Chondrocyte (in vitro differentiated cells): ENCODE measurements at regions not wholly inside any gene's neighbourhood (a gene's known extent, or its start where the extent isn't known, plus 50 kb on each side); places are given as distances from the start of the nearest gene placed in this dataset.

Experiments used
- DNase-seq: peaks from one replicate; pipeline ENCODE4 v3.0.0; 2021; ENCODE audit warnings: mixed read lengths, low spot score
- H3K27ac Mint-ChIP-seq: one replicate; pipeline ENCODE4 v1.8.0; 2021; ENCODE audit warnings: mild to moderate bottlenecking, moderate library complexity, mixed read lengths; ENCODE audit not compliant: unreplicated experiment
- H3K27me3 Mint-ChIP-seq: 2 replicates; pipeline ENCODE4 v1.8.0; 2021; ENCODE audit warnings: low read depth, mixed read lengths
- H3K36me3 Mint-ChIP-seq: 2 replicates; pipeline ENCODE4 v1.8.0; 2021; ENCODE audit warnings: low read depth, mixed read lengths
- H3K4me1 Mint-ChIP-seq: 2 replicates; pipeline ENCODE4 v1.8.0; 2021; ENCODE audit warnings: low read depth, mild to moderate bottlenecking, mixed read lengths
- H3K4me3 Mint-ChIP-seq: one replicate; pipeline ENCODE4 v1.8.0; 2021; ENCODE audit warnings: mild to moderate bottlenecking, moderate library complexity, mixed read lengths; ENCODE audit not compliant: unreplicated experiment
- H3K9me3 Mint-ChIP-seq: 2 replicates; pipeline ENCODE4 v1.8.0; 2021; ENCODE audit warnings: low read depth, mixed read lengths
- TF ChIP-seq, protein P1 (sequence below): fragments of 200-600 bp; sonication (generic); IDR thresholded peaks from 2 replicates; pipeline ENCODE4 v1.5.0; 2021; ENCODE audit warnings: antibody characterized with exemption, mild to moderate bottlenecking, moderate library complexity

DNA sequence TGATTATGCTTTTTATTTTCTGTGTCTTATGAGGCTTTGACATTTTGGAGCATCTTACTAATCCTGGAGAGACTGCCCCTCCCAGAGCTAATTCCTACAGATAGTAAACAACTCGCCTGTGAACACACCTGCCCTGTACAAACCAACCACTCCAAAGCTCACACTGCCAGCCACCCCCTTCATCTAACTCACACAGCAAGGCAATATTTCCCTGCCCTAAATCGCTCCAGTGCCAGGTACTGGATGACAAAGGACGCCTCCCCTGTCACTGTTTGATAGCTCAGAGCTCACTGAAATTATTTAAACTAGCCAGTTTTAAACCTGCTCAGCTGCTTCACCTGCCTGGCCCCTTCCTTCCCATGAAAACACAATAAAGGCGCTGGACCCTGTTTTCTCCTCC is 535.1 kb upstream of the CELF2 start:
- TF ChIP-seq, protein P1, sequence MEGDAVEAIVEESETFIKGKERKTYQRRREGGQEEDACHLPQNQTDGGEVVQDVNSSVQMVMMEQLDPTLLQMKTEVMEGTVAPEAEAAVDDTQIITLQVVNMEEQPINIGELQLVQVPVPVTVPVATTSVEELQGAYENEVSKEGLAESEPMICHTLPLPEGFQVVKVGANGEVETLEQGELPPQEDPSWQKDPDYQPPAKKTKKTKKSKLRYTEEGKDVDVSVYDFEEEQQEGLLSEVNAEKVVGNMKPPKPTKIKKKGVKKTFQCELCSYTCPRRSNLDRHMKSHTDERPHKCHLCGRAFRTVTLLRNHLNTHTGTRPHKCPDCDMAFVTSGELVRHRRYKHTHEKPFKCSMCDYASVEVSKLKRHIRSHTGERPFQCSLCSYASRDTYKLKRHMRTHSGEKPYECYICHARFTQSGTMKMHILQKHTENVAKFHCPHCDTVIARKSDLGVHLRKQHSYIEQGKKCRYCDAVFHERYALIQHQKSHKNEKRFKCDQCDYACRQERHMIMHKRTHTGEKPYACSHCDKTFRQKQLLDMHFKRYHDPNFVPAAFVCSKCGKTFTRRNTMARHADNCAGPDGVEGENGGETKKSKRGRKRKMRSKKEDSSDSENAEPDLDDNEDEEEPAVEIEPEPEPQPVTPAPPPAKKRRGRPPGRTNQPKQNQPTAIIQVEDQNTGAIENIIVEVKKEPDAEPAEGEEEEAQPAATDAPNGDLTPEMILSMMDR: no peak
- H3K36me3 Mint-ChIP-seq: no peaks in the 10 kb centered on the region
- no peak for DNase-seq
- H3K27me3 Mint-ChIP-seq: no peaks in the 10 kb centered on the region
- no peak overlapping the region for H3K27ac Mint-ChIP-seq
- peaks cover 10% of the 10 kb centered on the region for H3K4me1 Mint-ChIP-seq
- no peaks in the 10 kb centered on the region for H3K9me3 Mint-ChIP-seq
- no peak overlapping the region for H3K4me3 Mint-ChIP-seq

DNA sequence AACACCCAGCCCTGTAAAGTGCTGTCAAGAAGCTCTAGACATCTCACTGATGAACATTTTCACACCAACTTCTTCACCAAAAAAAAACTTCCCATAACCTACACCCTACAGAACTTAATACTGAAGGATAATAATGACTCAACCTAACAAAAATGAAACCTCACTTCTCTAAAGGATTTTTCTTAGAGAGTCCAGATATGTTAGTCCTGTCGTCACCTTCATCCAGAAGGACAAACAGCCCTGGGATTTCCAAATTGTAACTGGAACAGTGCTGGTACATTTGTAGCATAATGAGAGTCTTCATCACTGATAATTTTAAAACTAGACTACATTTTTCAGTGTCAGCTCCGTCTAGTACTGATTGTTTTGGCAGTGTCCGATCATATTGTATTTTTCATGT is 528.6 kb upstream of the CELF2 start:
- H3K27me3 Mint-ChIP-seq: no peaks in the 10 kb centered on the region
- H3K36me3 Mint-ChIP-seq: no peaks in the 10 kb centered on the region
- no peaks in the 10 kb centered on the region for H3K9me3 Mint-ChIP-seq
- peaks cover 41% of the 10 kb centered on the region for H3K4me1 Mint-ChIP-seq
- TF ChIP-seq, protein P1: no peak
- no peak for DNase-seq
- peak overlapping the region; percentile 82 for H3K27ac Mint-ChIP-seq
- peak overlapping the region; percentile 27 for H3K4me3 Mint-ChIP-seq

DNA sequence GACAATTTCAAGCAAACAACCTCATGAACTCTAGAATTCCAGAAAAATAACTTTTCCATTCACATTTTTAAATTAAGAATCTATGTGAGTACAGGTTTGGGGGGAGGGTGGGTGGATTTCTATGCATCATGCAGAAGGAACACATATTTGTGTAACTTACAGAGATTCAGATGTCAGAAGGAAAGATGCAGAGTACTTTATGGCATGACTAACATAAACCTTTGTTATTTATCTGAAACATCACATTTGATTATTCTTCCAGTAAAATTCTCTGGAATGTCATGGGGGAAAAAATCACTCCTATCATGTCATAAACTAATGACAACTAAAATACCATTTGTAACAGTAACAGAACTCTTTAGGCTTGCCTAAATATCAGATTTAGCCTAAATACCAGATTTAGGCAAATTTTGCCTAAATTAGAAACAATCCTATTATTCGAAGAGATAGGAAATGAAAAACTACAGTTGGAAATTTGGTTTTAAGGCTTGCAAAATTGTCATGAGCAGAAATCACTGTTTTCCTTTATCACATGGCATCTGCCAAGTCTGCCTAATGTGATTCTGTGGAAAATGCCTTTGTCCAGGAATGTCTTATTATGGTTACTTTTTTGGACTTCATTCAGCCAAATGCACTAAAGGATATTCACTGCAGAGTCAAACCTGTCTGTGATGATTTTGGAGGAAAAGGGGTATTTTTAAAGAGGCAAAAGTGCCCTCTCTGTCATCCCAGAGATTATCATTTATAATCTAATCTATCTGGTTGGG is 527.7 kb upstream of the CELF2 start:
- Mint-ChIP-seq H3K27ac (peak overlapping the region; percentile 82), H3K4me1 (peaks cover 41% of the 10 kb centered on the region), H3K36me3 (no peaks in the 10 kb centered on the region), H3K4me3 (no peak overlapping the region), H3K9me3 (no peaks in the 10 kb centered on the region), H3K27me3 (no peaks in the 10 kb centered on the region)
- TF ChIP-seq, protein P1: no peak
- no peak for DNase-seq

DNA sequence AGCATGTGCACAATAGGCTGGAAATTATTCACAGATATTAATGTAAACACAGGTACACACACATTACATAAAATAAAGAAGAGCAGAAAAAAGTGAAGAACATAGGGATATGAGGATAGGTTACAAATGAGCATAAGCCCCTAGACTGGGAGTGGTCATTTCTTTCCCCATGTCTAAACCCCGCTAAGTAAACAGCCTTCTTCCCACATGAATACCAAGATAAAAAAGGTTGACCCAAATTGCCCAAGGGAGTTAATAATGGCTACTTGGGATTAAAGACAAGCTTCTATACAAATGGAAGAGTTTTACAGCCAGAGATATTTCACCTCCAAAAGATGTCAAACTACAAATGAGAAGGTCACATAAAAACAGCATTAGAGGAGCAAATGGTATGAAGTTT is 527.1 kb upstream of the CELF2 start:
- peak overlapping the region; percentile 5 for H3K27ac Mint-ChIP-seq
- no peak overlapping the region for H3K4me3 Mint-ChIP-seq
- TF ChIP-seq, protein P1: no peak
- H3K4me1 Mint-ChIP-seq: peaks cover 41% of the 10 kb centered on the region
- no peaks in the 10 kb centered on the region for H3K9me3 Mint-ChIP-seq
- H3K36me3 Mint-ChIP-seq: no peaks in the 10 kb centered on the region
- no peak for DNase-seq
- no peaks in the 10 kb centered on the region for H3K27me3 Mint-ChIP-seq

DNA sequence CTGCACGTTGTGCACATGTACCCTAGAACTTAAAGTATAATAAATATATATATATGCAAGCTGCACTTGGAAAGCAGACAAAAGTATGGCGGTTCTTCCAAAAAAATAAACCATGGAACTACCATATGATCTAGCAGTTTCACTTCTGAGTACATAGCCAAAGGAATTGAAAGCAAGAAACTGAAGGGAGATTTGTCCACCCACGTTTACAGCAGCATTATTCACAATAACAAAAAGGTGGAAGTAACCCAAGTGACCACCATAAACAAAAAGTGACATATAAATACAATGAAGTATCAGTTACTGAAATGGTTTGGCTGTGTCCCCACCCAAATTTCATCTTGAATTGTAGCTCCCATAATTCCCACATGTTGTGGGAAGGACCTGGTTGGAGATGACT is 525.3 kb upstream of the CELF2 start:
- H3K27ac Mint-ChIP-seq: no peak overlapping the region
- no peaks in the 10 kb centered on the region for H3K27me3 Mint-ChIP-seq
- DNase-seq: no peak
- H3K36me3 Mint-ChIP-seq: no peaks in the 10 kb centered on the region
- peaks cover 41% of the 10 kb centered on the region for H3K4me1 Mint-ChIP-seq
- H3K9me3 Mint-ChIP-seq: no peaks in the 10 kb centered on the region
- no peak overlapping the region for H3K4me3 Mint-ChIP-seq
- TF ChIP-seq, protein P1: no peak
